Stimulated activated CD4-positive, alpha-beta T cell treated with anti-CD3 and anti-CD28 coated beads, Interleukin-15, amount 100 ng/mL, for 24 hours (primary cell): ENCODE measurements at regions not wholly inside any gene's neighbourhood (a gene's known extent, or its start where the extent isn't known, plus 50 kb on each side); places are given as distances from the start of the nearest gene placed in this dataset.

Source experiments
- DNase-seq: peaks from one replicate; pipeline ENCODE4 v3.0.0-alpha.2; 2020

DNA sequence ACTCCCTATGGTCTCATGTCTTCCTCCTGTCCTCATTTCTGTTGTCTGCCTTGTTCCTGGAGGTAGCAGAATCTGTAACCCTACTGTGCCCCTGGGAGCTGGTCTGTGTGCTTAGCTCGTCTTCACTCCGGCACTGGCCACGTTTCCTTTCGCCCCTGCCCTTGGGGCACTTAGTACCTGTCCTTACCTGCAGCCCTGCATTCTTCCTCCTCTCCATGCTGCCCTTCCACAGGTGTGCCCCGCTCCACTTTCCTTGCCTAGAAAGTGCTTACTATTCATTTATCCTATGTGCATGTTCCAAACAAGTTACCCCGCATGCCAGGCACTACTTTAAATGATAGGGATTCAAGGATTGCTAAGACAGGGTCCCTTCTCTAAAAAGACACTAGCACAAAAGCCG lies 199.9 kb upstream of the ZMIZ1 start:
- DNase-seq: no peak

DNA sequence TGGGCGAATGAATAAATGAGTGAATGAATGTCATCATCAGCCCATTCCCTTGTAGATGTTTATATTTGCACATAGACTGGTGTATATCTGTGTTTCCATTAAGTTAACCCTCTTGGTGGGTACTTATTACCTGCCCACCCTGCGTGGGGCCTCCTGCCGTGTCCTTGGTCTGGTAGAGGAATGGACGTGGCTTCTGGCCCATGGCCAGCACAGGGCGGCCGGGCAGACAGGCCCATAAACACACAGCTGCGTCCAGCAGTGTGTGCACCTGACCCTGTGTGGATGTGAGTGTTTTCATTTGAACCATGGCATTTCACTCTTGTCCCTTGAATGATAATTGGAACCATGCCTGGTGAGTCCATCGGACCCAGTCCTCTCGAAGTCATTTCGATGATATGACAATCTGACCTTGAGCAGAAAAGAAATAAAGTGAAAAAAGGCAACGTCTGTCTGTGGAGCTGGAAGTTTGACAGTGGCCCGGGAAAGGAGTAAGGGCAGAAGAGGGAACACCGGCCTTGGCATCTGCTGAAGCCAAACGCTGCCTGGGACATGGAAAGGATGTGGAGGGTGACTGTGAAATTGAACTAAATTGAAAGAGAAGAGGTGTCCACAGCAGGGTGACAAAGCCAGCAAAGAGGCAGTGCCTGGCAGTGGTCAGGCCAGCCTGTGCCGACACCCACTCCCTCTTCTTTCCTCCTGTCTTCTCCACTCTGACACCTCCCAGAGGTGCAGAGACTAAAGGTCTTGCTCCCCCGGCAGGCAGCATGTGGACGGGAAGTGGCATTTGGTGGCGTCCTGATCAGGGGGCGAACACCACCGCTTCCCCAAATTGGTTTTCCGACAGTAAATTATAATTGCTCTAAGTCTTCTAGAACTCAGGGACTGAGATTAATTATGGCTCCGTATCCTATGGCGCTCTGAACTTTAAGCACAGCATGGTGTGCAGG lies 199.0 kb upstream of the ZMIZ1 start:
- no peak for DNase-seq

DNA sequence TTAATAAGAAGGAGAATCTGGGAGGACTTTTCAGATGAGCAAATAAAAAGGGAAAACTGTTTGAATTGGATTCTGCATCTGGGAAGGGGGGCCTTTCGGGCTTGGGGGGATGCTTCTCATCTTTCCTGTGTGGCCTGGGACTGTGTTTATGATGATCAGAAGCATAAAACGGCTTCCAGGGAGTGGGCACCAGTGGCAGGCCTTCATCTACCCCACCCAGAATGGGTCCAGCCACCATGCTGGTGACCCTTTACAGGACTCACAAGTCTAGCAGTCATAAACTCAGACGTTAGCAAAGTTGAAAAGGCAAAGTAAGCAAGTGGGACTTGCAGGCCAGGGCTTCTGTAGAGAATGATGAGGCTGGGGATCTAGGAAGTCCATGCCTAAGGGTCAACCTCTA lies 198.3 kb upstream of the ZMIZ1 start:
- no peak for DNase-seq

DNA sequence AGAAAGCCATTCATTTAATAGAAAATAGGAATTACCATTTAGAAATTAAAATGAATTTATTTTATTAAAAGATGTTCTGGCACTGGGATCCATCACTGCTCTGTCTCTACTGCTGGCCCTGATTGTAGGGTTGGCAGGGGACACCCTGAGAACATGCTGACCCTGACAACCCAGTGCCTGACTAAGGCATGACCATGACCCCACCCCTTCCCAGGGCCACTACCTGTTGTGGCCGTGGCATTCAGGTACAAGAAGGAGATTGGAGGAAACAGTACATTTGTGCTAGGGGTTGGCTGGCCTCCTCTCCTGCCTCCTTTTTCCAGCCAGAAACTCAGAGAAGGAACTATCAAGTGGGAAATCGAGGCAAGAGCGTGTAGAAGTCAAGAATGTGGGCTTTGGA lies 197.0 kb upstream of the ZMIZ1 start:
- DNase-seq: no peak

DNA sequence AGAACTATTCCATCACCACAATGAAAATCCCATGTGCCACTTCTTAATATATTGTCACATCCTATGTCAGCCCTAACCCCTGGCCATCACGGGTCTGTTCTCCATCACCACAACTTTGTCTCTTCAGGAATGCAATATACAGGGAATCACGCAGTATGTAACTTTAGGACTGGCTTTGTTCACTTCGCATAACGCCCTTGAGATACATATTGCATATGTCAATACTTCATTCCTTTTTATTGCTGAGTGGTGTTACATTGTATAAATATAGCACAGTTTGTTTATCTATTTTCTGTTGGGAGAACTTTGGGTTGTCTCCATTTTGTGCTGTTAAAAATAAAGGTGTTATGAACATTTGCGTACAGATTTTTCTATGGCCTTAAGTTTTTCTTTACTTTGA lies 195.4 kb upstream of the ZMIZ1 start:
- no peak for DNase-seq

DNA sequence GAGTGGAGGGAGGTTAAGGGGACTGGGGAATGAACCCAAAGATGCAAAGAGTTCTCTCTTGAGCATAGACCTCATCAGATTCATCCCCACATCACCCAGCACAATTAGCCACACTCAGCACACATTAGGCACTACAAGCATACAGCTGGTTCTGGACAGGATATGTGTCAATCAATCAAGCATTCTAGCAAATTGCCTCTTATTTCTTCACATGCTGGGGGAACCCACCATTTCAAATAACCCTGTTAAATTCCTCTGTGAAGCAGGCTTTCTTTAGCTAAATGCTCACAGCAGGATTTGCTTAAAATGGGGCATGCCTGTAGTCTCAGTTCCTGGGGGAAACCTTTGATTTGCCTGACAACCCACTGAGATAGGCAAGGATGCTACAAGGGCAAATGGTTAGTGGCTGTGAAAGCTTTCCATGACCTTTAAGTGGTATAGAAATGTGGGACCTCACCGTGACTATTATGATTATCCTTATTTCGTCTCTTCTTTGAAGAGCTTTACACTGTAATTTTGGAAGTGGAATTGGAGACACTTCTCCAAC lies 193.4 kb upstream of the ZMIZ1 start:
- no peak for DNase-seq

DNA sequence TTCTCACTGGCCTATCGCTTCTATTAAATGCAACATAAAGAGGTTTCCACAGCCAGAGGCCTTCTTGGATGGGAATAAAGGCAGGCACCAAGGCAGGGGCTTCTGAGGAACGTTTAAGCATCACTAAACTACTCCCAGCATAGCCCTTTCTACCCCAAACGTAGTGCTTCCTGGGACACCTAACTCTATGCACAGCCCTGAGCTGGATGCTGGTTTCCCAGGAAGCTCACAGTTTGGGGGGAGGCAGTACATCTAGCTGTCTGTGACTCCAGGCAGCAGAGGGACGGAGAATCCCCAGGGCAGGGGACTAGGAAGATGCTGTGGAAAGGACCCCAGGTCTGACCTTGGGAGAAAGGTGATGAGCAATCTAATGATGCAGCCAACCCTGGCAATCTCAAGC lies 192.8 kb upstream of the ZMIZ1 start:
- DNase-seq: no peak

DNA sequence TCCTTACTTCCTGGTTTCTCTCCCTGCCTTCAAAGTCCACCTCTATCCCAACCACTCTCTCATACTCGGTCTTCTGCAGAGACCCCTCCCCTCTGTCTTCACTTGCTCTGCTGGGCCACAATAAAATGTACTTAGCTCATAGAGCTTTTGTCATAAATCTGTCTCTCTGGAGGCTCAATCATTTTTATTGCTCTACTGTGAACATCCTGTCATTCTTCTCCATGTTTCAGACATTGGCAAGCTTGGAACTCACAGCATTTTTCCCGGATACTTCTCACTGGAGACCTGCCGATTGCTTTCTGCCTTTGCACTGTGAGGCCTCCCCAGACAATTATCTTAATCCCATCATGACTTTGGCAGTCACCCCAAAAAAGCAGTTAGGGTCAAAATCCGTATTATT lies 192.3 kb upstream of the ZMIZ1 start:
- DNase-seq: no peak

DNA sequence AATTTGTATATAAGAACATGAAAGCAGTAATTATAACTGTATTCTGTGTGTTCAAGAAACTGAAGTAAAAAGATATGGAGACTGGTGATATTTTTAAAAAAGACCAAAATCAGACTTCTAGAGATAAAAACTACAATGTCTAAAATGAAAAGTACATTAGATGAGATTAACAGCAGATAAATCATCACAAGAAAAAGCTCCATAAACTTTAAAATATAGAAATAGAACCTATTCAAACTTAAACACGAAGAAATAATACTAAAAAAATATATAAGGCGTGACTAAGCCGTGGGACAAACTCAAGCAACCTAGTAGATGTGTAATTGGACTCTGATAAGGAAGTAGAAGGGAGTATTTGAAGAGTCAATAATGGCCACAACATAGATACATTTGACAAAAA lies 189.1 kb upstream of the ZMIZ1 start:
- DNase-seq: no peak

DNA sequence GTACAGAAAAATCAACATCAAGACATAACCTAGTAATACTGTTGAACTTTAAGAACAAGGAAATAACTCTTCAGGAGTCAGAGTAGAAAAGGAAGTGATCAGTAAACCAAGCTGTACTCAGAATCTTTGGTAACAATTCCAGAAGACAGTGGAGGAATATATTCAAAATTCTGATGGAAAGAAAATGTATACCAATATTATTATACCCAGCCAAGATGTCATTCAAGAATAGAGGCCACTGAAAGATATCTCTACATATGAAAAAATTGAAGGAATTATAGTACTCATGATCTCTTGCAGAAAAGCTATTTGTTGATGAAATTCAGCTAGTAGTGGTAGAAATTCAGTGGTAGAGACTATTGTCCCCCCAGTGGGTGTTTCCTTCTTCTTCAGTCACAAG lies 182.6 kb upstream of the ZMIZ1 start:
- DNase-seq: no peak

DNA sequence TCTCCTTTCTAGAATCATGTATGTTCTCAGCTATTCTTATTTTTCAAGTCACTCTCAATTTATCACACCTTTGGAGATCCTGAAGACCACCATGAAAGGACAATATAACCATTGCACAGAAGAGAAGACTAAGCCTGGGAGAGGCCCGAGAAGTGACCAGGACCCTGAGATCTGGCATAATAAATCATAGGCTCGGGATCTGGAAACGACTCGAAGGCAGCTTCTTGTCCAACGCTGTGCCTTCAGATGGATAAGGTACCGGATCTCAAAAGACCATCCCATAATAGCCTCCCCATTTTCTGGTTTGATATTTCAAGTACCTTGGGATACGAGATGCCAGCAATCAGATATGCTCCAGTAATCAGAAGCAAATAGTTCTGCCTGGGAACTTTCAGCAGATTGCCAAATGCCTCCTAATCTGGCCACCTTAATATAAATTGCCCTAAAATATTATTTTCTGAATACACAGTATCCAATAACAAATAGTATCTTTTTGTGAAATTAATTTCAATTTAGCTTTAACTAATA lies 179.2 kb upstream of the ZMIZ1 start:
- DNase-seq: no peak

DNA sequence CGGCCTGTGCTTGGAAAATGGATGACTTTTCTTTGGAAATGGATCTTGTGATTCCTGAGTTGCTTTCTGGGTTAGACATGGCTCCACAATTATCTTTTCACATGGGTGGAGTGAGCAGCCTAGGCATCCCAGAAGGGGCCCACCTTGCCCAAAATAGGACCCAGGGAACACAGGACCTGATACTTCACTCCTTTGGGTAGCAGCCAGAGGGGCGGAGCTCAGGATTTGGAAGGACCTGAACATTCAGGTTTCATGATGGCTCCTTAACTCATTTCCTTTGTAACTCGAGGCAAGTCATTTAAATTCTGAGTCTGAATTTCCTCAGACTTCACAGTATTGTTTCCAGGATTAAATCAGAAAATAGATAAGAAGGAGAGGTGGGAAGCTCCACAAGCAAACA lies 178.3 kb upstream of the ZMIZ1 start:
- no peak for DNase-seq

DNA sequence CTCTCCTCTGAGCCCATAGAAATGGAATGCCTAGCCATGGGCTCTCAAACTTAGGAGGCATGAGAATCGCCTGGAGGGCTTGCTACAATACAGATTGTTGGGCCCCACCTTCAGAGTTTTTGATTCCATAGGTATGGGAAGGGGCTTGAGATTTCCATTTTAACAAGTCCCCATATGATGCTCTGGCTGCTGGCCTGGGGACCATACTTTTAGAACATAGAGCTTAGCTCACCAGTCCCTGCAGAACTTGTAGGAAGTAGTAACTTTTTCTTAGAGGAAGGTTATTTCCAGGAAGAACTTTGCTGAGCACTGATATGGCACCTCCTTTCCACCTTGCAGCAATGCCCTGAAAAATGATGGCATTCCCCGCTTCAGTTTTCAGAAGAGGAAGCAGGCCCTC lies 177.0 kb upstream of the ZMIZ1 start:
- no peak for DNase-seq

DNA sequence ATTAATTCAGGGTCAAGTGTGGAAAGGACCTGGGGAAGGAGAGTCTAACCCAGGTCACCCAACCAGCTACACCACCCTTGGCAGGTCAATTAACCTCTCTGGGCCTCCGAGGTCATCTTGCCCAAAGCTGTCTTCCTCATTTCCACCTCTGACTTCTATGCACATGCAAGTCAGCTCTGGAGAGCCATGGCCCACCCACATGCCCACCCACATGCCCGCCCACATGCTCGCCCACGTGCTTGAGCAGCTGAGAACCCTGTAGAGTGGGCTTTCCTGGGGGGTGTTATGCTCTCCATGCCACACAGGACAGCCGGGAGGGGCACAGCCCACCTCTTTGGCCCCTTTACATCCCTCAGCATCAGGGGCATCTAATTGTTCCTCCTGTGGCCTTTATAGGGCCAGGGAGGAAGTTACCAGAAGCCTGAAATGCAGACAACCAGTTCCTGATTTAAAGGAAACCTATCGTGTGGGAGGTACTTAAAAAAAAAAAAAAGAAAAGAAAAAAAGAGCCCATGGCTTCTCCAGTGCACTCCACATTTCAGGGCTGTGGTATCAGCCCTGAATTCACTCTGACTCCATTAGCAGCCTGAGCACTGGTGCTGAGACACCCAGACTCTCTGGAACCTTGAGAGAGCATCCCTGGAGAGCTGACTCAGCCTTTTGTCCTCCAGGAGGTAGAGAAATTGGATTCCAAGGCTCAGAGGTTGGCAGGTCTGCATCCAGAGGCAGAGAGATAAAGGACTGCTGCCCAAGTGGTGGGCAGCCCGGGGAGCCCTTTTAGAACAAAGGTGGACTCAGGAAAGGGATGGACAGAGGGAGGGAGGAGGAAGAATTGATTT lies 176.2 kb upstream of the ZMIZ1 start:
- no peak for DNase-seq

DNA sequence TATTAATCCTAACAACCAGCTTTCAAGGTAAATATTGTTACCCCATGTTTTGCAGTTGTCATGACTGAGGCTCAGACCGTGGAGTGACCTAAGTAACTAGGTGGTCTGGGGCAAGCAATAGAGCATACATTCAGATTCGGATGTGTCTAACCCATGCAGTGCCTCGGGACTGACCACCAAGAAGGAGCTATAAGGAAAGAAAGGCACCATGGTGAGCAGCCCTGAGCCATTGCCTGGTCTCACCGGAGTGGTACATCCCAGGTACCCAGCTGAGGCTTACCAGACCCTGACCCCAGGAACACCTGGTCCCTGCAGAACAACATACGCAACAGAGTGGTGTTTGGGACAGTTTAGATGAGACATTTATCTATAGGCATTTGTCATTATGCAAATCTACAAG lies 175.5 kb upstream of the ZMIZ1 start:
- no peak for DNase-seq

DNA sequence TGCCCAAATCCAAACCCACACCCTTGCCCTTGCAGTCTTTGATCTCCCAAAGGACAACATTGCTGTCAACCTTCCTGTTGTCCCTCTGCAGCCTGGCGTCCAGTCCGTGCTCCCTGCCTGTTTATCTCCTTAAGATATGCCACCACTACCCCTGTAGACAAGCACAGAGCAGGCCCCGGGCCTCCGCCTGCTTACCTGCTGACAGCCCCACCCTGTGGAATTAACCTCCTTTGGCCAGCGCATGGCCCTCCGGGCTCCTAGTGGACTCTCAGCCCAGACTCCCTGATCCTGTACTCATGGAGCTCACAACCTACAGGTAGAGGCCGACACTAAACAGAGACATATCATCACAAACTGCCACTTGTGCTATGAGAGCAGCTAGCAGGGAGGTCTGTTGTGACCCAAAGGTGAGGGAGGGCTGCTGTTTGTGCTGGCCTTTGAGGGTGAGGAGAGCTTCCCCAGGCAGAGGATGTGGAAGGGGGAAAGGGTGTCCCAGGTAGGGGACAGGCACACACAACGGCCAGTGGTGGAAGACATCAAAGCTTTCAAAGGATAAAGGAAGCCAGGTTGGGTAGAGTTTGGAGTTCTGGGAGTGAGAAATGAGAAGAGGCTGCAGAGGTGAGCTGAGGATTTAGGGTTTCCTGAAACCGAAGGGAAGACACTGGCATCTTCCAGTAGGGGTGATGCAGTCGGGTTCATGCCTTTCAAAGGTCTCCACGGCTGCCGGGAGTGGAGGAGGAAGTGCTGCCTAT lies 174.5 kb upstream of the ZMIZ1 start:
- DNase-seq: no peak

DNA sequence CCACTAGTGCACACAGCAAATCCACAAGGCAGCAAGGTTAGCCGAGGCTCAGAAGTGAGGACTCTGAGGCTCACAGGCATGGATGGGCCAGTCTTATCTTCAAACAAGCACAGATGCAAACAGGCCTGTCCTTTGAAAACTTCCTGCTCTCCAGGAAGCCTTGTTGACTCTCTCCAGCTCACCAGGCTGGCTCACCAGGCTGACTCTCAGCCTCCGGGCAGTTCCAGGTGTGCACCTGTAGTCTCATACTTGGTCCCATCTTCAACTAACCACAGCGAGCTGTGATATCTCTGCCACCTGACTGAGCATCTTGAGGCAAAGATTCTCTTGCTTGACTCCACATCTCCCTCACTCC lies 173.9 kb upstream of the ZMIZ1 start:
- DNase-seq: no peak

DNA sequence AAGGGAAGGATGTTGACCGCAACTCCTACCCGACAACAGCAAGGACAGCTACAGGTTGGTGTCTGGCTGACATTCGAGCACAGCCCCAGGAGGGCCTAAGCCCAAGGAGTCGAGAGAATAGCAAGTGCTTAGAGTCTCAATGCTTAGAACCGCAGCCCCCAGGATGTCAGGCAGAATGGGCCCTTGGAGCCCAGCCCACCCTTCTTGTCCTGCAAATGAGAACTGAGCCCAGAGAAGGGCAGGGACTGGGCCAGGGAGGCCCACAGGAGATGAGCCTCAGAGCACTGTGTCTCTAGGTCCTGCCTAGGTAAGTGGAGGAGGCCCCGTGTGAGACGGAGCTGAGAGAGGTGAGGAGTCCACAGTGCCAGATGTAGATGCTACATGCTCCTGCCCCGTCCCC lies 173.3 kb upstream of the ZMIZ1 start:
- DNase-seq: no peak

DNA sequence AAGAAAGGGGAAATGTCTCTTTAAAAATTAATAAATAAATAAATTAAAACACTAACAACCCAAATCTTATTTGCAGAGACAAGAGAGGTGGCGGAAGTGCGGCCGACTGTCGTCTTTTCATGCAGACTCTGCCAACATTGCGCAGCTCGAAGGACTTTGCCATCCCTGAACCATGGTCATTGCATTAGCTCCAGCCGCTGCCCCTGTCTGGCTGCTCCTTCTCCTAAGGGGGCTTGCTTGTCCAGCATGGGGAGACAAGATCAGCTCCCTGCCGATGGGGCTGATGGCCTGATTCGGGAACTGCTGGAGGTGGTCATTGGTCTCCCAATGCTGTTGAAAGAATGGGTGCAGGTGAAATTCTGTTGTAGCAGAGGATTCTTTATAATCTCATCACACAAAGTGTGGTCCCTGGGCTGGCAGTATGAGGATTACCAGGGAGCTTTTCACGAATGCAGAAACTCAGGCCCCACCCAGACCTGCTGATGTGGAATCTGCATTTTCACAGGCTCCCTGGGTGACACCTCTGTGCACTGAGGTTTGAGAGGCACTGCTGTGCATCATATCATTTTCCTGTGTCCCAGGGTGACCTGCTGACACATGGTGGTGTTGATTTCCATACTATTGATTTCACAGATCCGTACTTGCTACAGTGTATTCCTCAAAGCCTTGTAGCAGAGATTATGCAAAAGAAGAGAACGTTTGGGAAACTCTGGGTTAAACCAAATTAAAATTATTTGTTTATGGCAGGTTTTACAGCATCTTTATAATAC lies 172.4 kb upstream of the ZMIZ1 start:
- no peak for DNase-seq

DNA sequence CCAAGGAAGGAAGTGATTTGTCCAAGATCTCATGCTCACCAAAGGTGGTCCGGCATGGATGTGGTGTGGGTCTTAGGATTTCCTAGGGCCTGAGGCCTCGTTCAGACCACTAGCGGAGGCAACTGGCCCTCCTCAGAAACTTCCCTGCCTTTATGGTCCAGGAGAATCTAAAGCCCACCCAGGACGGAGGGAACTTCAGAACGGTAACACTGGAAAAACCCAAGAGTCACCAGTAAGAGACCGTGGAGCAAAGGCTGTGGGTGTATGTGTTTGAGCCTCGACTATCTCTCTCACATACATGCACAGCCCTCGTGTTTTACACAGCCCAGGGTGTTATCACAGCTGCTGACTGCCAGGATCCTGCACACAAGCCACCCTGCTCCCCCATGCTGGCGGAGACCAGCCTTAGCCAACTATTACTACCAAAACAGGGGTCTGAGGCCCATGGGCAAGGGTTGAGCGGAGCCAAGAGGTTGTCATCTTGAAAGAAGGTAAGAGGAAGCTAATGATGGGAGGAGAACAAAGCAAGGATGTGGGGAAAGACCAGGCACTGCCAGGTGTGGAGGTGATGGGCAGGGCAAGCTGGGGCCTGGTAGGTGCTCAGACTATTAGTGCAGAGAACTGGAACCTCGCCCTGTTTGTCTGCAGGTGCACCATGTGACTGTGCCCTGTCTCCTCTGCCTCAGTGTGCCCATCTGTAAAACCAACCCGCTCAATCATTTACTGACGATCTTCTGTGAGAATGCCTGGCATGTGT lies 170.2 kb upstream of the ZMIZ1 start:
- DNase-seq: no peak

DNA sequence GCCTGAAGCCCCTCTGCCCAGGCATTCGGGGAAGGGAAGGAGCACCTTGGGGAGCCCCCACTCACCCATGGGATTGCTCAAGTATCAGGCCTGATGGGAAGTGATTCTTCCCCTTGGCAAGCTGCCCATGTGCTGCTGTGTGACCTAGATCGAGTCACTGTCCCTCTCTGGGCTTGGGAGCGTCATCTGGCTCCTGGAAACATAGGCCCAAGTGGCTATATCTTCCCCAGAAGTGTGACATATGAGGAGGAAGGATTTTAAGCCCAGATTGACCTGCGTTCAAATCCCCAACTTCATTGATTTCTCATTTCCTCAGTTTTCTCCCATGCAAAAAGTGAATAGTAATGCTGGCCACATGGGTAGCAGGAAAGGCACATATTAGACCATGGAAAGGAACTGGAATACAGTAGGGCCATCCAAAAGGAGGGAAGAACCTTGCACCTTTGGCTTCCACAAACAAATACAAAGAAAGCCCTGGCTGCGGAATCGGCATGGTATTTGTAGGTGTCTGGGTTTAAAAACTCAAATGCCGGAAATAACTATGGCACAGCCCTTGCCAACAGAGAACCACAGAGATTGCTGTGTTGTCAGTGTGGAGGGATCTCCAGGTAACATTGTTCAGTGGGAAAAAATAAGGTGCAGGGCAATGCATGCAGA lies 169.5 kb upstream of the ZMIZ1 start:
- no peak for DNase-seq
